CD14-positive monocyte (primary cell): ENCODE measurements at regions not wholly inside any gene's neighbourhood (a gene's known extent, or its start where the extent isn't known, plus 50 kb on each side); places are given as distances from the start of the nearest gene placed in this dataset.
A peak's percentile ranks its signal among the peaks of the same experiment; 100 is the strongest.

Experiments
- DNase-seq, 3 donors: peaks; one replicate each; pipeline ENCODE4 v3.0.0-alpha.2; 2011 to 2022
- H2AFZ ChIP-seq: 2 replicates; pipeline ENCODE4 v1.6.0; 2012; ENCODE audit warnings: mild to moderate bottlenecking, low read depth, low read length, inconsistent platforms; ENCODE audit not compliant: insufficient read depth, poor library complexity, severe bottlenecking
- H3K27ac ChIP-seq, 2 donors: 1 replicate in 1 of 2; 2 replicates in 1 of 2; pipeline ENCODE4 v1.5.1; 2012 to 2013; ENCODE audit warnings: low read length in 2 of 2, control low read depth in 1 of 2, inconsistent platforms in 1 of 2, low read depth in 1 of 2, mild to moderate bottlenecking in 1 of 2
- H3K27me3 ChIP-seq, 2 donors: one replicate each; pipeline versions ENCODE4 v1.6.0 to v1.6.1; 2011 to 2013; ENCODE audit warnings: low read length in 2 of 2; ENCODE audit not compliant: control insufficient read depth in 2 of 2, insufficient read depth in 2 of 2
- H3K36me3 ChIP-seq, 2 donors: replicated peaks in 1 of 2; 1 replicate in 1 of 2; 2 replicates in 1 of 2; pipeline versions ENCODE4 v1.5.1 to v1.6.1; 2012 to 2013; ENCODE audit warnings: low read length in 2 of 2, control low read depth in 1 of 2, inconsistent platforms in 1 of 2, mild to moderate bottlenecking in 1 of 2; ENCODE audit not compliant: insufficient read depth in 2 of 2, control insufficient read depth in 1 of 2
- H3K4me1 ChIP-seq, 2 donors: 1 replicate in 1 of 2; 2 replicates in 1 of 2; pipeline versions ENCODE4 v1.5.1 to v1.6.1; 2012 to 2013; ENCODE audit warnings: low read length in 2 of 2, control low read depth in 1 of 2, inconsistent platforms in 1 of 2, mild to moderate bottlenecking in 1 of 2, moderate library complexity in 1 of 2; ENCODE audit not compliant: insufficient read depth in 2 of 2, control insufficient read depth in 1 of 2
- H3K4me2 ChIP-seq: replicated peaks from 2 replicates; pipeline ENCODE3; 2012; ENCODE audit warnings: low read length, moderate library complexity, mild to moderate bottlenecking; ENCODE audit not compliant: poor library complexity, severe bottlenecking; ENCODE audit errors: extremely low read depth
- H3K4me3 ChIP-seq, 3 experiments: fragments of 200-600 bp in 1 of 3; sonication (generic) in 1 of 3; replicated peaks in 1 of 3; 1 replicate in 2 of 3; 2 replicates in 1 of 3; pipeline ENCODE4 v1.5.1; 2011 to 2013; ENCODE audit warnings: low read length in 3 of 3, mild to moderate bottlenecking in 3 of 3, control low read depth in 2 of 3, low read depth in 2 of 3, inconsistent platforms in 1 of 3, moderate library complexity in 1 of 3
- H3K79me2 ChIP-seq: 2 replicates; pipeline ENCODE4 v1.6.0; 2012; ENCODE audit warnings: mild to moderate bottlenecking, control low read depth, inconsistent platforms, low read length, moderate library complexity; ENCODE audit not compliant: insufficient read depth
- H3K9ac ChIP-seq: 2 replicates; pipeline ENCODE4 v1.6.0; 2017; ENCODE audit warnings: low read length, mild to moderate bottlenecking; ENCODE audit not compliant: insufficient read depth, poor library complexity, severe bottlenecking
- H3K9me3 ChIP-seq, 2 donors: replicated peaks in 1 of 2; 1 replicate in 1 of 2; 2 replicates in 1 of 2; pipeline versions ENCODE4 v1.5.1 to v1.6.1; 2012 to 2013; ENCODE audit warnings: low read length in 2 of 2, control low read depth in 1 of 2; ENCODE audit not compliant: control insufficient read depth in 1 of 2, insufficient read depth in 1 of 2
- H4K20me1 ChIP-seq: 2 replicates; pipeline ENCODE4 v1.6.0; 2012; ENCODE audit warnings: mild to moderate bottlenecking, low read length, control low read depth, moderate library complexity; ENCODE audit not compliant: insufficient read depth
- H3K27ac Mint-ChIP-seq, 7 donors: one replicate each; pipeline ENCODE4 v1.8.0; 2020; ENCODE audit warnings: mild to moderate bottlenecking in 7 of 7, mixed read lengths in 7 of 7, moderate library complexity in 6 of 7, inconsistent platforms in 2 of 7
- H3K27me3 Mint-ChIP-seq, 3 donors: one replicate each; pipeline ENCODE4 v1.8.0; 2021 to 2022; ENCODE audit warnings: low read depth in 3 of 3, mild to moderate bottlenecking in 3 of 3, mixed read lengths in 3 of 3, moderate library complexity in 3 of 3, inconsistent platforms in 1 of 3
- H3K36me3 Mint-ChIP-seq, 2 donors: one replicate each; pipeline ENCODE4 v1.8.0; 2020; ENCODE audit warnings: mixed read lengths in 2 of 2, inconsistent platforms in 1 of 2, mild to moderate bottlenecking in 1 of 2
- H3K4me1 Mint-ChIP-seq: one replicate; pipeline ENCODE4 v1.8.0; 2020; ENCODE audit warnings: mild to moderate bottlenecking, mixed read lengths
- H3K4me3 Mint-ChIP-seq, 2 donors: one replicate each; pipeline ENCODE4 v1.8.0; 2020; ENCODE audit warnings: mild to moderate bottlenecking in 2 of 2, mixed read lengths in 2 of 2, moderate library complexity in 1 of 2
- H3K9me3 Mint-ChIP-seq, 7 donors: one replicate each; pipeline ENCODE4 v1.8.0; 2020 to 2022; ENCODE audit warnings: mixed read lengths in 7 of 7, mild to moderate bottlenecking in 6 of 7, moderate library complexity in 6 of 7, inconsistent platforms in 2 of 7
- CTCF ChIP-seq: fragments of 200-600 bp; IDR thresholded peaks from one replicate; pipeline ENCODE4 v1.8.0; 2022; ENCODE audit warnings: antibody characterized with exemption, mild to moderate bottlenecking
- WGBS: methylation state at CpG from one replicate; pipeline ENCODE4 v1.1.5; 2013; ENCODE audit warnings: missing lambda C conversion rate; ENCODE audit not compliant: insufficient coverage; 5-methylcytosine and 5-hydroxymethylcytosine counted together
- intact Hi-C, 2 donors: fragments of 100-400 bp; cut with micrococcal nuclease; formaldehyde crosslinking; loops; one replicate each; pipeline versions ENCODE4 v1.15.0 to v1.15.1; 2023

- H3K27me3 ChIP-seq, result no peaks in the 10 kb centered on the region
- no peak overlapping the region for H3K27ac ChIP-seq
- 95% methylated on average over 5 of the region's 10 CpGs for WGBS
- H3K4me3 ChIP-seq, result no peak overlapping the region
- Mint-ChIP-seq H3K4me1 (peaks cover 17% of the 10 kb centered on the region), H3K27me3 (peaks cover 3 to 8% (median 4%) of the 10 kb centered on the region in 3 donors), H3K36me3 (no peaks in the 10 kb centered on the region), H3K4me3 (no peak overlapping the region), H3K27ac (no peak overlapping the region), H3K9me3 (peaks cover 0 to 4% (median 0%) of the 10 kb centered on the region in 7 donors)
- TF ChIP-seq CTCF, result no peak
- H4K20me1 ChIP-seq, result no peaks in the 10 kb centered on the region
- no peak overlapping the region for H2AFZ ChIP-seq
- no peak overlapping the region for H3K4me2 ChIP-seq
- no peaks in the 10 kb centered on the region for H3K79me2 ChIP-seq
- no peak overlapping the region for H3K9ac ChIP-seq
- intact Hi-C loops, result no loop called here
- no peak for DNase-seq
- no peaks in the 10 kb centered on the region for H3K4me1 ChIP-seq
- no peaks in the 10 kb centered on the region for H3K9me3 ChIP-seq
- no peaks in the 10 kb centered on the region for H3K36me3 ChIP-seq
These were observed 69.1 kb upstream of the FLT1 start for GRCh38 chr13:28564030-28564429.

- no peak overlapping the region for H2AFZ ChIP-seq
- H3K36me3 ChIP-seq, result no peaks in the 10 kb centered on the region
- peak overlapping the region in 1 of 7 donors; percentile 1 for H3K27ac Mint-ChIP-seq
- no peaks in the 10 kb centered on the region for H3K27me3 ChIP-seq
- H3K4me3 Mint-ChIP-seq, result no peak overlapping the region
- peaks cover 0 to 4% (median 0%) of the 10 kb centered on the region in 7 donors for H3K9me3 Mint-ChIP-seq
- no peak overlapping the region for H3K9ac ChIP-seq
- no peaks in the 10 kb centered on the region for H4K20me1 ChIP-seq
- intact Hi-C loops, result no loop called here
- no peak overlapping the region for H3K4me2 ChIP-seq
- peak in 1 of 3 donors; percentile 28 for DNase-seq
- no peaks in the 10 kb centered on the region for H3K79me2 ChIP-seq
- no peaks in the 10 kb centered on the region for H3K36me3 Mint-ChIP-seq
- WGBS, result 83% methylated on average over 5 of the region's 5 CpGs
- TF ChIP-seq CTCF, result no peak
- H3K27ac ChIP-seq, result no peak overlapping the region
- H3K9me3 ChIP-seq, result no peaks in the 10 kb centered on the region
- H3K4me3 ChIP-seq, result no peak overlapping the region
- H3K4me1 ChIP-seq, result no peaks in the 10 kb centered on the region
- peaks cover 0 to 6% (median 3%) of the 10 kb centered on the region in 3 donors for H3K27me3 Mint-ChIP-seq
- H3K4me1 Mint-ChIP-seq, result peaks cover 14% of the 10 kb centered on the region
These were observed 68.7 kb upstream of the FLT1 start for GRCh38 chr13:28563609-28564008.
